Retina (tissue), 1 donor: ENCODE measurements at regions not wholly inside any gene's neighbourhood (a gene's known extent, or its start where the extent isn't known, plus 50 kb on each side); places are given as distances from the start of the nearest gene placed in this dataset.
"Not testable (repeated sequence)": the region's sequence is repeated elsewhere in the genome, so short reads cannot be mapped to it uniquely, and the experiment has no call there.

Experiments used
- DNase-seq: peaks from one replicate; pipeline ENCODE4 v3.0.0-alpha.2; 2016

GRCh38 chr18:27361477-27361876 lies 176.4 kb upstream of the CHST9 start:
- DNase-seq, result no peak

GRCh38 chr18:27355308-27355707 lies 170.2 kb upstream of the CHST9 start:
- no peak for DNase-seq

GRCh38 chr18:27353273-27353672 lies 168.2 kb upstream of the CHST9 start:
- DNase-seq, result no peak

GRCh38 chr18:27349284-27349882 lies 164.3 kb upstream of the CHST9 start:
- DNase-seq, result no peak

GRCh38 chr18:27331606-27332005 lies 146.5 kb upstream of the CHST9 start:
- DNase-seq, result no peak

- no peak for DNase-seq
These were observed 129.9 kb upstream of the CHST9 start for GRCh38 chr18:27314996-27315395.

GRCh38 chr18:27313678-27314077 lies 128.6 kb upstream of the CHST9 start:
- no peak for DNase-seq

- no peak for DNase-seq
These were observed 127.7 kb upstream of the CHST9 start for GRCh38 chr18:27312853-27313252.

GRCh38 chr18:27312153-27312552 lies 127.0 kb upstream of the CHST9 start:
- no peak for DNase-seq

GRCh38 chr18:27311114-27311513 lies 126.0 kb upstream of the CHST9 start:
- no peak for DNase-seq

- peak; percentile 14 for DNase-seq
These were observed 116.7 kb upstream of the CHST9 start for GRCh38 chr18:27301615-27302378.

- no peak for DNase-seq
These were observed 113.2 kb upstream of the CHST9 start for GRCh38 chr18:27298214-27298804.

GRCh38 chr18:27285973-27286562 lies 101.0 kb upstream of the CHST9 start:
- DNase-seq, result not testable (repeated sequence)

GRCh38 chr18:27278131-27278530 lies 93.0 kb upstream of the CHST9 start:
- no peak for DNase-seq

- DNase-seq, result no peak
These were observed 92.4 kb upstream of the CHST9 start for GRCh38 chr18:27277554-27277953.

- DNase-seq, result no peak
These were observed 91.8 kb upstream of the CHST9 start for GRCh38 chr18:27276886-27277285.

GRCh38 chr18:27276479-27276878 lies 91.4 kb upstream of the CHST9 start:
- no peak for DNase-seq

GRCh38 chr18:27274901-27275300 lies 89.8 kb upstream of the CHST9 start:
- DNase-seq, result no peak

GRCh38 chr18:27270508-27270907 lies 85.4 kb upstream of the CHST9 start:
- no peak for DNase-seq

GRCh38 chr18:27263369-27263768 lies 78.3 kb upstream of the CHST9 start:
- DNase-seq, result no peak

- no peak for DNase-seq
These were observed 76.9 kb upstream of the CHST9 start for GRCh38 chr18:27261769-27262549.

GRCh38 chr18:27253571-27253970 lies 68.5 kb upstream of the CHST9 start:
- no peak for DNase-seq

GRCh38 chr18:27250471-27250870 lies 65.4 kb upstream of the CHST9 start:
- no peak for DNase-seq
